ENCODE measurements at regions not wholly inside any gene's neighbourhood (a gene's known extent, or its start where the extent isn't known, plus 50 kb on each side); places are given as distances from the start of the nearest gene placed in this dataset.
"Not testable (repeated sequence)": the region's sequence is repeated elsewhere in the genome, so short reads cannot be mapped to it uniquely, and the experiment has no call there.

- Histone ChIP-seq H3K36me3 (no peaks in the 10 kb centered on the region; the same call in 1 of the 2 replicates), H3K4me3 (no peak overlapping the region)
- DNase-seq: no peak
Measured at GRCh38 chr1:238653693-238654321, 732.6 kb upstream of the CHRM3 start.

DNA sequence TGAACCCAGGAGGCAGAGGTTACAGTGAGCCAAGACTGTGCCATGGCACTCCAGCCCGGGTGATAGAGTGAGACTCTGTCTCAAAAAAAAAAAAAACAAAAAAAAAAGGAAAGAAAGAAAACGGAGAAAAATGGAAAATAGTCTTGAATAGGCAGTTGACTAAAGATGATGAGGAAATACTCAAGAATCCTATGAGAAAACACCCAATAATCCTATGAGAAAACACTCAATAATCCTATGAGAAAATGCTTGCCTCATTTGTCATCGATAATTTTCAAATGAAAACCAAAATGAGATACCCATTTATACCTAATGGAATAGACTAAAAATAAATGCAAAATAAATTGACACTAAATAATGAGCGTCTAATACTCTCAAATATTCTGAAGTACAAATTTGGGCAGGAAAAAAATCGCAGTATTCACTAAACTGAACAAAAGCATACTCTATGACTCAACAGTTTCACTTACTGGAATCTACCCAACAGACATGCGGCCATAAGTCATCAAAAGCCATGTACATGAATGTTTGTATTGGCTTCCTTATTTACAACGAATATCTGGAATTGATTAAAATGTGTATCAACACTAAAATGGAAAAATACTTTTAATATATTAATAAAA, 733.9 kb upstream of the CHRM3 start:
- no peaks in the 10 kb centered on the region for H3K27me3 ChIP-seq
- H3K9me3 ChIP-seq: peaks cover 8% of the 10 kb centered on the region; the same call in 1 of the 2 replicates
- no peak overlapping the region for H3K4me3 ChIP-seq
- H3K36me3 ChIP-seq: no peaks in the 10 kb centered on the region; the same call in 1 of the 2 replicates
- peak; percentile 29 for DNase-seq

More at GRCh38 chr1:238653693-238654321, 732.6 kb upstream of the CHRM3 start:
- H3K27me3 ChIP-seq: no peaks in the 10 kb centered on the region
- peaks cover 8% of the 10 kb centered on the region; the same call in 1 of the 2 replicates for H3K9me3 ChIP-seq

GRCh38 chr1:238649200-238649599, 737.2 kb upstream of the CHRM3 start:
- H3K4me3 ChIP-seq: no peak overlapping the region
- H3K36me3 ChIP-seq: no peaks in the 10 kb centered on the region; the same call in 1 of the 2 replicates
- no peaks in the 10 kb centered on the region for H3K27me3 ChIP-seq
- no peak for DNase-seq
- H3K9me3 ChIP-seq: peaks cover 8% of the 10 kb centered on the region; the same call in 1 of the 2 replicates

DNA sequence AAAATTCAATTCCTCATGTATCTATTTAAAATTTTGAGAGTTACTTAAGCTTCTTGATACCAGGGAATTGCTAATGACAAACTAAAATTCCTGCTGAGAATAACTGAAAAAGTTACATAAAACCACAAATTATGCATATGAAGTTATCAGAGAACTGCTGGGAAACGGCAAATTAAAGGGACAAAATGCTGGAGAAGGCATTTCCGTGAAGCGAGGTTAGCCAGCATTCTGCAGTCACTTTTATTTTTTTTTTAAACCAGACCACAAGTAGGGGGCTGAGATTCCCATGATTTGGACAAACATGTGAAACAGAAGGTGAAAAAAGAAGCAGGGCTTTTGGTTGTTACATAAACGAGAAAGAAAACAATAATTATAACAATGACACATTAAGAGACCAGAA, 737.6 kb upstream of the CHRM3 start:
- Histone ChIP-seq H3K27me3 (no peaks in the 10 kb centered on the region), H3K36me3 (no peaks in the 10 kb centered on the region; the same call in 1 of the 2 replicates), H3K9me3 (peaks cover 8% of the 10 kb centered on the region; the same call in 1 of the 2 replicates), H3K4me3 (no peak overlapping the region)
- no peak for DNase-seq

- no peaks in the 10 kb centered on the region for H3K27me3 ChIP-seq
- H3K9me3 ChIP-seq: peaks cover 8% of the 10 kb centered on the region; the same call in 1 of the 2 replicates
- no peak for DNase-seq
- H3K36me3 ChIP-seq: no peaks in the 10 kb centered on the region; the same call in 1 of the 2 replicates
- H3K4me3 ChIP-seq: no peak overlapping the region
Measured at GRCh38 chr1:238648296-238648695, 738.1 kb upstream of the CHRM3 start.

DNA sequence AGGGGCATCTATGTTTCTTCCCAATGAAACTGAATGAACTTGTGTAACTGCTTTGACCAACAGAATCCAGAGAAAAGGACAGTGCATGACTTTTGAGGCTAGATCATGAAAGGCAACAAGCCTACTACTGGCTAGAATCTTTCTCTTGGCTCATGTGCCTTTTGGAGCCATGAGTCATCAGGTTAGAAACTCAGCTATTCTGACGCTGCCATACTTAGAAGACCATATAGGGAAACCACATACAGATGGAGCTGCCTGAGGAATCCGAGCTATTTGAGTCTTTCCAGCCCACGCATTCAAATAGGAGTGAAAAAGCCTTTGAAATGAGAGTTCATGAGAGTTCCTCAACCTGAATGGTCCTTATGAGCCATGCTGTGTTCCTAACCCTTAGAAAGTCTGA, 738.5 kb upstream of the CHRM3 start:
- no peak overlapping the region for H3K4me3 ChIP-seq
- DNase-seq: peak; percentile 77
- H3K9me3 ChIP-seq: peaks cover 8% of the 10 kb centered on the region; the same call in 1 of the 2 replicates
- H3K27me3 ChIP-seq: no peaks in the 10 kb centered on the region
- H3K36me3 ChIP-seq: no peaks in the 10 kb centered on the region; the same call in 1 of the 2 replicates

- H3K4me3 ChIP-seq: no peak overlapping the region
- H3K36me3 ChIP-seq: no peaks in the 10 kb centered on the region
- DNase-seq: no peak
- H3K27me3 ChIP-seq: no peaks in the 10 kb centered on the region
- H3K9me3 ChIP-seq: no peaks in the 10 kb centered on the region
Measured at GRCh38 chr1:238642231-238642630, 744.1 kb upstream of the CHRM3 start.

DNA sequence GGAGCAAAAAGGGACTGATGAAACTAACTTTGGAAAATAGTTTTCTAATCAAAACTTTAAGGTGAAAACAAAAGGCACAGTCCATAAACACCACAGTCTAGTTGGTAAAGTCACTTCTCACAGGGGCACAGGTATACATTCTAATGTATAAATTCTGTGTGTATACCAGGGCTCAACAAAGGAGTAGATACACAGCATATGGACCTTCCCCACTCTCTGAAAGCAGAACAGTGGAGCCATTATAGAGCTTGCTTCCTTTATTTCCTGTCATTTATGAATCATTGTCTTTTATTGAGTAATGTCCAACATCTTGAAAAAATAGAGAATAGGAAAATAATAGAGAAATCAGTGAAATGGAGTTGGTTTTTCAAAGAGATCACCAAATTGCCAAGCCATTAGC, 746.5 kb upstream of the CHRM3 start:
- Histone ChIP-seq H3K4me3 (no peak overlapping the region), H3K36me3 (no peaks in the 10 kb centered on the region), H3K27me3 (no peaks in the 10 kb centered on the region), H3K9me3 (no peaks in the 10 kb centered on the region)
- DNase-seq: no peak

DNA sequence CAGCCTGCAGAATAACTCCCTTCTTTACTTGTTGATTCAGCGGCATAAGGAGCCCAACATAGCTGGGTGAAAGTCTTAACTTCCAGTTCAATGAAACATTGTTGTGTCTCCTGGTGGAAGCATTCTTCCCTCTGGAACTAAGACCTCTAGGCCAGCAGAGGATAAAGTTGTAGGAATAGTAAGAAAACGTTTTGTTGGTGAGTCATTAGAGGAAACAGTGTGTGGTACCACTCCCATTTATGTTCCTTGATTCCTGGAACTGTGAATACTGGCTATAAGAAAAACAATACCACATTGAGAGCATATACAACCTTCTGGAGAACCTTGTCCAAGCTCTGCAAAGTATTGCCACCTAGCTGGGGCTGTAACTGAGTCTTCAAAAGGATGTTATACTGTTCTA, 737.4 kb upstream of the ZP4 start:
- no peak for DNase-seq
- H3K9me3 ChIP-seq: no peaks in the 10 kb centered on the region
- no peaks in the 10 kb centered on the region for H3K27me3 ChIP-seq
- H3K4me3 ChIP-seq: no peak overlapping the region
- H3K36me3 ChIP-seq: no peaks in the 10 kb centered on the region

DNA sequence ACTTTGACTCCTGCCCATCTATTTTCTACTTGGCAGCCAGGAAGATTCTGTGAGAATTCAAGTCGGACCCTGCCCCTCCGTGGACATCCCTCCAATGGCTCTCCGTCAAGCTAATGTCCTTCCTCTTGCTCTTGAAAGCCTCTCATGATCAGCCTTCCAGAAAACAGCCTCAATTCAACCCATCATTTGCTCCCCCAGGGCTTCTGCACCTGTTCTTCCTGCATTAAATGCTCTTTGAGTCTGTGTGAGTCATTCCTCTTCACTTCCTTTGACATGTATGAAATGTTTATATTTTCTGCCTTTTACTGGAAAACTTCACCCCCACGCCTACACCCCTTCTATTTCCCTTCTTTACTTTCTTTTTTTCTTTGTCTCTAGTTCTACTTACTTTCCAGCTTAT, 734.1 kb upstream of the ZP4 start:
- Histone ChIP-seq H3K27me3 (no peaks in the 10 kb centered on the region; the same call in 1 of the 2 replicates), H3K4me3 (no peak overlapping the region), H3K9me3 (no peaks in the 10 kb centered on the region), H3K36me3 (no peaks in the 10 kb centered on the region)
- no peak for DNase-seq

- Histone ChIP-seq H3K27me3 (no peaks in the 10 kb centered on the region; the same call in 1 of the 2 replicates), H3K4me3 (no peak overlapping the region), H3K36me3 (no peaks in the 10 kb centered on the region), H3K9me3 (no peaks in the 10 kb centered on the region)
- no peak for DNase-seq
Measured at GRCh38 chr1:238621405-238621804, 730.7 kb upstream of the ZP4 start.

DNA sequence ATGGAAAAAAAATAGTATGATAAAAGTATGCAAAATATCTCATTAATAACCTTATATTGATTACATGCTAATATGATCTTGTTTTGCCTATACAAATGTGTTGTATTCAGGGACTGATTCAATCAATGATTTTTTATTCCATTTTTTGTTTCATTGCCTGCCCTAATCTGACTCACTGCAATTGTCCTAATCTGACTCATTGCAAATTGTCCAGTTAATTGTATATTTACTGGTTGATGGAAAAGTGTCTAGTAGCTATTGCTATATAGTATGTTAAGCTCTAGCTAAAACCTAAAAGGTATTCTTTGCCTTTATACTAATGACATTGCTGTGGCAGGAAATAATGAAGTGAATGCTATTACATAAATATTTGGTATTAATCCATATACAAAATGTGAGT, 728.9 kb upstream of the ZP4 start:
- Histone ChIP-seq H3K9me3 (no peaks in the 10 kb centered on the region), H3K27me3 (no peaks in the 10 kb centered on the region; the same call in 1 of the 2 replicates), H3K36me3 (no peaks in the 10 kb centered on the region), H3K4me3 (no peak overlapping the region)
- DNase-seq: no peak

DNA sequence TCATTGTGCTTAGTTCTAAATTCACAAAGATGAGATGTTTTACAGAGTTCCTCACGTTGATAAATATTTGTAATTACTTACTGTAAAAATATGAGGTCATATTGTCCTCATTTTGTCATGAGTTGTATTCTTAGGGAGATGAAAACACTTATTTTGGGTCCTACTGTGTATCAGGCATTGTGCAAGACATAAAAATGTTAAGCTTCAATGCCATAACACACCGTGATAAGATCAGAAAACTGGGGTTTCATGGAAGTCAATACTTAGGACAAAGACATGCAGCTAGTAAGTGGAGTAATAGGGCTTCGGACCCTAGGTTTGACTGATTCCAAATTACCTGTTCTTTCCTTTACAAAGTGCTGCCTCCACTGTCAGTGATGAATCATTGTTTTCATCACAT, 720.7 kb upstream of the ZP4 start:
- no peak overlapping the region for H3K4me3 ChIP-seq
- H3K36me3 ChIP-seq: no peaks in the 10 kb centered on the region
- DNase-seq: no peak
- no peaks in the 10 kb centered on the region; the same call in 1 of the 2 replicates for H3K27me3 ChIP-seq
- H3K9me3 ChIP-seq: no peaks in the 10 kb centered on the region

DNA sequence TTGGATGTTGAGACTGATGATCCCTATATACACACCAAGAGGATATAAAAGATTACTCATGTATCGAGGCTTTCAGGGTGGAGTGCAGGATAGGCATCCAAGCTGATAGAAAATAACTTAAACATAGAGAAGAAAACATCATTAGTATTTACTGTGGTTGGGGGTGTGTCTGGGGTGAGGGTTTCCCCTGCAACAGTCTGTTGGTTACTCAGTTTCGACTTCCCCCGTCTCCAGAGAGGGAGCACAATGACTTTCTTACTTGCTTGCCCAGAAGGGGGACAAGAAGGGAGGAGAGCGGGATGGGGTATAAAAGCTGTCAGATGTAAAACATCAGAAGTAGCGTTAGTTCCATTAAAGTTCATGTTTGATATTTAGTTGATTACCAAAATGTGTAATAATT, 717.4 kb upstream of the ZP4 start:
- H3K27me3 ChIP-seq: no peaks in the 10 kb centered on the region
- H3K4me3 ChIP-seq: no peak overlapping the region
- H3K36me3 ChIP-seq: no peaks in the 10 kb centered on the region
- H3K9me3 ChIP-seq: no peaks in the 10 kb centered on the region
- no peak for DNase-seq

DNA sequence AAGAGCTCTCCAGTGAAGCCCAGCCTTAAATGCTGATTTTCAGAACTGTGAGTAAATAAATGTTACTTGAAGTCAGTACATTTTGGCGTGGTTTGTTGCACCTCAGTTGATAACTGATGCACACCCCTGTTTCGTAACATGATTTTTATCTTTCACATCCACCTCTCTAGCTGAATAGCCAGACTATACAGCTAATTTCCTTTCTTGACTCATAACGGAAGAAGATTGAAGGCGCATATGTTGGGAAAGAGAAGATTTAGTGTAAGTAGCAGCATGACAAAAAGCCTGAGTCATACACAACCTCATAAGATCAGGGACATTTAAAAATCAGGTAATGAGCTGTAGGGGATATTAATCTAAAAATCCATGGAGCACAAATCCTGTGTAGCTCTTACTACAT, 716.2 kb upstream of the ZP4 start:
- no peaks in the 10 kb centered on the region for H3K27me3 ChIP-seq
- no peak for DNase-seq
- no peaks in the 10 kb centered on the region for H3K36me3 ChIP-seq
- H3K4me3 ChIP-seq: no peak overlapping the region
- H3K9me3 ChIP-seq: no peaks in the 10 kb centered on the region

- Histone ChIP-seq H3K36me3 (no peaks in the 10 kb centered on the region), H3K4me3 (no peak overlapping the region), H3K9me3 (no peaks in the 10 kb centered on the region), H3K27me3 (no peaks in the 10 kb centered on the region)
- no peak for DNase-seq
Measured at GRCh38 chr1:238606457-238606856, 715.7 kb upstream of the ZP4 start.

- H3K9me3 ChIP-seq: no peaks in the 10 kb centered on the region
- H3K27me3 ChIP-seq: no peaks in the 10 kb centered on the region
- H3K36me3 ChIP-seq: no peaks in the 10 kb centered on the region
- H3K4me3 ChIP-seq: no peak overlapping the region
- DNase-seq: no peak
Measured at GRCh38 chr1:238604357-238604756, 713.6 kb upstream of the ZP4 start.

- not testable (repeated sequence) for DNase-seq, H3K9me3 ChIP-seq, H3K4me3 ChIP-seq
Measured at GRCh38 chr1:238601604-238602003, 710.9 kb upstream of the ZP4 start.

More at GRCh38 chr1:238601604-238602003, 710.9 kb upstream of the ZP4 start:
- not testable (repeated sequence) for H3K36me3 ChIP-seq, H3K27me3 ChIP-seq

Data from MG63 (cell line).